GM12891 (cell line): ENCODE measurements at regions not wholly inside any gene's neighbourhood (a gene's known extent, or its start where the extent isn't known, plus 50 kb on each side); places are given as distances from the start of the nearest gene placed in this dataset.

Source experiments
- DNase-seq: peaks from one replicate; pipeline ENCODE4 v3.0.0; 2011; ENCODE audit warnings: low spot score; ENCODE audit not compliant: insufficient read length
- FAIRE-seq: peaks from 2 replicates; lab custom pipeline; 2011; peaks lifted over from hg19 to GRCh38; lab: Jason Lieb, UNC
- PAX5 ChIP-seq: IDR thresholded peaks from 2 replicates; pipeline ENCODE4 v1.6.1; 2011; ENCODE audit warnings: low read length, moderate library complexity, mild to moderate bottlenecking; ENCODE audit not compliant: insufficient read depth, severe bottlenecking
- POLR2A ChIP-seq: IDR thresholded peaks from 2 replicates; pipeline ENCODE4 v1.6.1; 2011; ENCODE audit warnings: low read depth, low read length, control low read depth
- POLR2AphosphoS5 ChIP-seq: IDR thresholded peaks from 2 replicates; pipeline ENCODE4 v1.6.1; 2011; ENCODE audit warnings: low read depth, low read length, control low read depth
- POU2F2 ChIP-seq: IDR thresholded peaks from 2 replicates; pipeline ENCODE4 v1.6.1; 2011; ENCODE audit warnings: low read depth, mild to moderate bottlenecking, control low read depth, low read length, moderate library complexity
- SPI1 ChIP-seq: IDR thresholded peaks from 2 replicates; pipeline ENCODE4 v1.6.1; 2011; ENCODE audit warnings: low read depth, low read length, control low read depth
- TAF1 ChIP-seq: IDR thresholded peaks from 2 replicates; pipeline ENCODE4 v1.6.1; 2011; ENCODE audit warnings: low read depth, low read length, control low read depth

DNA sequence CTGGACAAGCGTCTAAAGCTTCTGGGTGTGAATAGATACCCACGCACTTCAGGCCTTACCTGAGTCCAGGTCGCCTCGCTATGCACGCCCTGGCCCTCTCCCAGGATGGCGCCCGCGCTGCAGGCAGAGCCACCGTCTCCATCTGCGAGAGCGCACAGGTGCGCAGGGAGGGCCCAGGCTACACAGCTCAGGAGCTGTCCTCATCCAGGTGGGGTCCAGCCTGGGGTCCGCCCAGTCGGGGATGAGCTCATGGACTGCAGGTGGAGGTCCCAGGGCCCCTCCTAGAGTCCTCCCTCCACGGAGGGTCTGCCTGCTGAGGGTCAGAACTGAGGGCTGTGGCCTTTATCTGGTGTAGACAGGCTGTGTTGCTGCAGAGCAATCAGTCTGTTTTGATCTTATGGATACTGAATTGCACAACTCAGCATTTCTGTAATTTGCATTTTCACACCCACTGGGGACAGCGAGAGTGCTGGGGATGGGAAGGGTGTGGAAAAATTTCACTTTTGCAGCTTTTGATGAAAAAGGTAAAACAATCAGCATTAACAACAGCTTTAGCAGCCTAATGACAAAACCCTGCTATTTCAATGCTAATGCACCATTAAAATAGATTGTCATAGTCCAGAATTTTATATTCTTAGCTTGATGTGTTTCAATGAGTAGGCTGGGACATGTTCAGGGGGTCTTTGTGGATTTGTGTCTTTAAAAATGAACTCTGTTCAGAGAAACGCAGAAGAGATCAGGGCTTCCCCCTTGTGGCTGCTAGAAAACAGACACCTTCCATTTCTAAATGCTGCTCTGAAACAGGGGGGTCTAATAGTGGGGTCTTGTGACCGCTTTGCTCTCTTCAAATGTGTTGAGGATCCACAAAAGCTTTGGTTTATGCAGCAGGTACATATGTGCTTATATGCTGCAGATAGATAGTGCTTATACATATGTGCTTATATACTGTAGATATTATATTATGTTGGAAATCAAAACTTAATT lies 77.8 kb upstream of the PHACTR3 start:
- FAIRE-seq (no peak), DNase-seq (no peak)
- no peak for TF ChIP-seq PAX5
- TF ChIP-seq POLR2AphosphoS5, result no peak
- no peak for TF ChIP-seq POLR2A
- TF ChIP-seq SPI1, result no peak

DNA sequence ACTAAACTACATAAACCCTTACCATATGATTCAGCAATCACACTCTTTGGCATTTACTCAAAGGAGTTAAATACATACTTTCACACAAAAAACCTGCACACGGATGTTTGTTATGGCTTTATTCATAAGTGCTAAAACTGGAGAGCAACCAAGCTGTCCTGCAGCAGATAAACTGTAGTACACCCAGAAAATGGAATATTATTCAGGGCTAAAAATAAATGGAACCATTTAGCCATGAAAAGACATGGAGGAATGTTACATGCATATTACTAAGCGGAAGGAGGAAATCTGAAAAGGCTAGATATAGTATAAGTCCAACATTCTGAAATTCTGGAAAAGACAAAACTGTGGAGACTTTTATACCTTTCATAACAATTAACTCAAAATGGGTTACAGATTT lies 73.6 kb upstream of the PHACTR3 start:
- FAIRE-seq (no peak), DNase-seq (no peak)
- no peak for TF ChIP-seq POU2F2
- TF ChIP-seq TAF1, result no peak
- TF ChIP-seq SPI1, result no peak
- TF ChIP-seq POLR2AphosphoS5, result no peak
- TF ChIP-seq PAX5, result no peak
- no peak for TF ChIP-seq POLR2A

DNA sequence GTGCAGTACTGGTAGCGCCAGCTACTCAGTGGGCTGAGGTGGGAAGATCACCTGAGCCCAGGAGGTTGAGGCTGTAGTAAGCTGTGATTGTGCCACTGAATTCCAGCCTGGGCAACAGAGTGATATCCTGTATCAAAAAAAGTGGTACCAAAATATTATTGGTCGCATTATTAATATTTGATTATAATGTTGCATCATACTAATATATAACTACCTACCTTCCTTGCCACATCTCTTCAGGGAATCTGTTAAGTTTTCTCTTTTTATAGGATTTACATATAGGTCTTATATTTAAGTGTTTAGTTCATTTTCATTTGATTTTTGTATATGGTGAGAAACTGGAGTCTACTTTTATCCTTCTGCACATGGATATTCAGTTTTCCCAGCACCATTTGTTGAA lies 66.3 kb upstream of the PHACTR3 start:
- no peak for DNase-seq
- FAIRE-seq, result no peak
- TF ChIP-seq SPI1 (no peak), PAX5 (no peak), POU2F2 (no peak), POLR2AphosphoS5 (no peak), POLR2A (no peak), TAF1 (no peak)

DNA sequence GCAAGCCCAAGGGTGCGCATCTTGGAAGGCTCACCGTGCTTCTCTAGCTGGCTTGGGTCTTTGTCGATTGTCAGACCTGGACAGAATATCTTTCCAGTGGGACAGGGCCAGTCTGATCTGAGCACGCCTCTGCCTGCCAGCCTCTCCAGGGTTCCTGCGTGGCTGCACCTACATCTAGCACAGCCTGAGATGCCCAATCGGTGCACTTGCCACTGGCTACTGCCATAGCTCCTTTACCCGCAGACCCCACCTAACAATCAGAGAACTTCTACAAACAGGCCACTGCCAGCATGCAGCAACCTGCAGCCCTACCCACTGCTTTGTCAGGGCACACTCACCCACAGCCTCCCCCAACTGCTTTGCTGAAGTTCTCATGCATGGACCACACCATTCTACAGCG lies 56.7 kb upstream of the PHACTR3 start:
- FAIRE-seq (no peak), DNase-seq (no peak)
- TF ChIP-seq POLR2AphosphoS5, result no peak
- TF ChIP-seq SPI1, result no peak
- no peak for TF ChIP-seq POU2F2
- TF ChIP-seq TAF1, result no peak
- TF ChIP-seq PAX5, result no peak
- TF ChIP-seq POLR2A, result no peak
